Medulla oblongata (tissue), 1 donor: ENCODE measurements at regions not wholly inside any gene's neighbourhood (a gene's known extent, or its start where the extent isn't known, plus 50 kb on each side); places are given as distances from the start of the nearest gene placed in this dataset.
A peak's percentile ranks its signal among the peaks of the same experiment; 100 is the strongest.

ENCODE experiments used
- DNase-seq: peaks from one replicate; pipeline ENCODE4 v3.0.0-alpha.2; 2015; ENCODE audit errors: extremely low spot score

DNA sequence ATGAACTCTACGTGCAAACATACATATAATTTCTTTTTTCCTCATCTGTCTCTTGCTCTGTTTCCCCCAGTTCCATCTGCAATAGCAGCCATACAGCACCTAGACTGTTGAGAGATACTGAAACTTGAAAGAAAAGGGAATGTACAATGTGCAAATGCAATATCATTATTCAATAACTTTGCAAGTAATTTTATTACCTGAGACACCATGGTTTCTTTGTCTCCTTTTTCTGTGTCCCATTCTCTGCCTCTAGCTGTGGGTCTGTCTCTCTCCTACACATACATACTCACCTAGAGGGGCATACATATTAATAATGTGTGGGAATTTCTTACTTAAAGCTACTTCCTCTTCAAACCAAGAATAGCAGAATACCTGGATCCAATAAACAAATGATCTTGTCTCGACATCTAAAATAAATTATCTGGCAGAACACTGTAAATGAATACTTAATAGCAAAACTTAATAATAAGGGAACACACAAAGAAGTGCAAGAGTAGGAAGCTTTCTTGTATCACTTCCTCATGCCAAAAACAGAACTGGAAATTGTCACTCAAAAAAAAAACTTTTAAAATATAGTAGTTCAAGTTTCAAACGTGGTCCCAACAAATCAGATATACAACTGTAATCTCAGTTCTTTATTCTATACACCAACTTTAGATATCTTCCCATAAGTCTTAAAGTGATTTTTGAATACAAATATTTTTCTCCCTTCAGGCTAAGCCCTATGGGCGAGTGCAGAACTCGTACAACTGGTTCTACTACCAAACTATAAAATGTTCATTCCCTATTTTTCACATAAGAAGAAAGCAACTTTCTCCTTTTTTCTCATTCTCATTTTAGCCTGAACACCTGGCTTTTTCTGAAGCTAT lies 194.6 kb downstream of the NRIP1 start:
- DNase-seq: peak; percentile 17

DNA sequence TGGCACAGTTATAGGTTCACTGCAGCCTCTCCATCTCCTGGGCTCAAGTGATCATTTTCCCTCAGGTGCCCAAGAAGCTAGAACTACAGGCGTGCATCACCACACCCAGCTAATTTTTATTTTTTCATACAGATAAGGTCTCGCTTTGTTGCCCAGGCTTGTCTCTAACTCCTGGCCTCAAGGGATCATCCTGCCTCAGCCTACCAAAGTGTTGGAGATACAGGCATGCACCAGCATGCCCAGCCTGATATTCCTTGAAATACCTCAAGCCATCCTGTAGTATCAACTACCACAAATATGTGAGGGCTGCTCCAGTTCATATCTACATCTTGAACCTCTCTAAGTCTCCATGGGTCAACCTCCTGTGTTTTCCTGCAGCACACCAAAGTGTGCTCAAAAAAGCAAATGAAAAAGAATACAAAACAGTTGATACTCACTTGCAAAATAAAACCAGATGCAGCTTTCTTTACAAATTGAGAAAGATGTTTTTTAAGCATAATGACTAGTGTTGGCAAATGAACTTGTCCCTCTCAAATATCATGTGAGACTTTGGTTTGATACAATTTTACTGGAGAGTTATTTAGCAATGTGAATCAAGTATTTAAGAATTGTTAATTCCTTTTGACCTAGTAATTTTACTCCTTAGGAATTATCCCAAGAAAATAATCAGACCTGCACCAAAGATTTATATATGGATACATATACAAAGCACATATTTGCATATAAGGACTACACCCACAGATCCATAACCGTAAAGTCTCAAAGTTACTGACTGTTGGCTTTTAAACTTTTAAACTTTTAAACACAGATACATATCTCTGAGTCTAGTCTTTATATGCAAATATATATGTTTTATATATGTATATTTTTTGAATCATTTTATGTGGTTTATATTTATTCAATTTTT lies 197.7 kb downstream of the NRIP1 start:
- DNase-seq: no peak

DNA sequence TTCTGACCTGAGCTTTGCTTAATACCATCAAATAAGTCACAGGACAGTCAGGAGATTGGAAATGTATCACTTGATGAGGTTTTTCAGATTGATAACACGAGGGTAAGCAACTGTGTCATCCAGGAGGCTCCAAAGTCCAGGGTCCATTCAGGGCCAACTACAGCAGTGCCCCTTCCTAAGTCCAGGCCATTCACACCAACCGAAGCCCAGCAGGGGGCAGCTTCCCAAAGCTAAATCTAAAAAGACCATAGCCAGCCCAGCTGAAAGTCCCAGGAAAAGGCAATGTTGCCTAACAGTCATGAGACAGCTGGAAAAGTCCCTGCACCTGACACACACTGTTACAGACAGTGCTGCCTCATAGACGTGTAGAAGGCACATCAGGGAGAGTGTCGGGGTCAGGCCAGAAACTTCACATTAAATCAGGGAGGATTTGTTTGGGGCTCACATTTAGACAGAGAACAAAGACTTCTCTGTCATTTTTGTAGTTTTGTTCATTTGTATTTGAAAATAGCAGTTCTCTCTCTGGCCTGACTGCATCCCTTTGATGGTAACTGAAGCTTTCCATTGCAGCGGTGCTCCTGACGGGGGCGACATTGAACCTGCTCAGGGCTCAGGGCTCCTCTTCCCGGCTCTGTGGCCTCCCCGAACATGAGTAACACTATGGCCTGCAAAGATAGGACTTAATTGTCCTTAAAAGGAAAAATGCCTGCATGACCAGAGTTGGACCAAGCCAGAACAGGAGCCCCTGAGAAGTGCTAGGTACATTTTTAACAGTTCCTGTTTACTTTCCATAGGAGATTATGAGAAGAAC lies 200.4 kb downstream of the NRIP1 start:
- DNase-seq: peak; percentile 92

DNA sequence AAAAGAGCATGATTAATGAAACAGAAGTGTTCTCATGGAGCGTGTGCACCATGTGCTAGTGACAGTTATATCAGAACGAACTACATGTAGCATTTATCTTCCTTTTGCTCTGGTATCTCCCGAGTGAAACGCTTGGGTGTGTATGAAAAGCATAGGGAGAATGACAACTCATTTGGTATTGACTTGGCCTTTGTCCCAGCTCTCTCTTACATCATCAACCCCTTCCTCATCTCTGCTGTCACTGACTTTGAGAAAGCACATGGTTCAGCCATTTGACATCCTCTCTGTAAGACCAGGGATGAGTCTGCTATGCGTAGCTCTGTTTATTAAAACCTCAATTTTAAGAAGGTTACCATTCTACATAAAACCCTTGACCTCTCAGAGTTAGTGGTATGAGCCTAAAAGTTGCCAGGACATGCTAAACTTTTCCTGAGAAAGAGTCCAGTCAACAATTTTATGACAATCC lies 201.0 kb downstream of the NRIP1 start:
- DNase-seq: peak; percentile 40

DNA sequence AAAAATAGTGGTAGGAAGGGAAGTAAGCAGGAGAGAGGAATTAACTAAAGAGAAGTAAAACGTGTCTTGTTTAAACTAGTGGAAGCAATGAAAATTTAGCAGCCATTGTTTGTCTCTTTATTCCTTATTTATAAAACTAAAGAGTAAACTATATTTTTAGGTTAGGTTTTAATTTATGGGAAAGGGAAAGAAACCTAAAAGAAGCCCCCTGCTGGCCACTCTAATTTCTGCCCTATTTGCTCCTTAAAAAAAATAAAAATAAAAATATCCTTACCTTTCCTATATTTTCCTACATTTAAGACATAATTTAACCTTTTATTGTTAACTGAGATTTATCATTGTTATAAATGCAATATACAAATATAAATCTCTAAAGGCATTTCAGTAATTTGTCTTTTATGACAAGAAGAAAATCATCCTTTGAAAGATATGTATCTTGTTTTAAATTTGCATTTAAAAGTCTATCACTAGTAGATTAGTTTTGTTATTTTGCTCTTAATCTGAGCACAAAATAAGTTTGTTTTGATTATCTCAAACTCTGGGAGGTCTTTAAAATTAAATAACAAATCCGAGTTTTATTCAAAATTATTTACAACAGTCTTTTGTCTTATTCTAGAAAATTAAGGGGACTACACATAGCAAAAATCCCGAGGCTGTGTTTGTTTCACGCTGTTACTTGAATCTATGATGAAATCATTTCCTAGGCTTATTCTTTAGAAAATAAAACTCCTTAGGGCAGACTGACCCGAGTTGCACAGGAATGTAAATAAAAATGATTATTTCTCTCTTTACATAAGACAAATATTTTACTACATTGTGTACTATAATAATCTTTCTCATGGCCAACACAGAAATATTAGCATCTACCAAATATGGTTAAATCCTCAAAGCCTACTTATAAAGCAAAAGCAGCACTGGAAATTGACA lies 201.7 kb downstream of the NRIP1 start:
- peak; percentile 44 for DNase-seq

DNA sequence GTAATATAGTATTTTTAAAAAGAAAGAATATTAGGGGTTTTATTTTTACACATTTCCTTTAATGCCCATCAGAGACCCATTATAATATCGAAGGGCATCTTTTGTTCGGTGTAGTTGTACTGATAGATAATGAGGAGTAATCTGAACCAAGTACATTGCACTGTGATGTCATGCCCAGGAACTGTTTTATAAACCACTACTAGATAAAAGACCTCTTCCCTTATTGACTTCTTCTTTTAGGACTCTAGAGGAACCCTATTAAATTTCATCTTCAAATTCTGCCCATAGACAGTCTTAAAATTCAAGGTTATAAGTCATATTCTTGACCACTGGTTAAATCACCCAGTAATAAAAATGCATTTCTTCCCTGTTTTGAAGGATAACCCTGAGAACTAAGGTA lies 206.5 kb downstream of the NRIP1 start:
- DNase-seq: no peak

DNA sequence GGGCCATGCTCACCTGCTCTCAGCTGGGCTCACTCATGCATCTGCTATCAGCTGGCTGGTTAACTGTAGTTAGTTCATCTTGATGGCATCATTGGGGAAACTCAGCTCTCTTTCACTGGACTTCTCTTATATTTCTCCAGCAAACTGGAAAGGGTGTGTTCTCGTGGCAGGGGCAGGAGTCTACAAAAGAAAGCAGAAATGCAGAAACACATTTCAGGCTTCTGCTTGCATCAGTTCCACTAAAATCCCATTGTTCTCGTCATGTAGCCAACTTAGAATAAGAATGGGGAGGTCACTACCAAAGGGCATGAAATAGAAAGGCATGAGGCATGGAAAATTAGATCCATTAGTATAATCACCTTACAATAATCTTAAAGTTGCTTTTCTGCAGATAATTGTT lies 207.3 kb downstream of the NRIP1 start:
- no peak for DNase-seq

DNA sequence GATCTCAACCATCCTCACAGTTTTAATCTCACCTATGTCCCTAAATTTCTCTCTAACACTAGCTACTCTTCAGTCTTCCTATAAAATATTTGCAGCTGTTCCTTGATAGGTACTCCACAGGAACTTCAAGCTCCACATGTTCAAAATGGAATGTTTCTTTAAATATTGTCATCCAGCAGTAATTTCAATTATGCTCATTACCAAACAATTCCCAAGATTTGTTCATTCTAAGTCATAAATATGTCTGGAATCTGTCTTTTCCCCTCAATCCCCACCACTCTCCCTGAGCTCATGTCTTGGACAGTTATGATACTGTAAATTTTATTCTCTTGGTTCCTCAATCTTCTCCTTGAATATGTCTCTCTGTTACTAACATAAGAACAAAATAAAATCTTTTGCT lies 214.4 kb downstream of the NRIP1 start:
- DNase-seq: no peak

DNA sequence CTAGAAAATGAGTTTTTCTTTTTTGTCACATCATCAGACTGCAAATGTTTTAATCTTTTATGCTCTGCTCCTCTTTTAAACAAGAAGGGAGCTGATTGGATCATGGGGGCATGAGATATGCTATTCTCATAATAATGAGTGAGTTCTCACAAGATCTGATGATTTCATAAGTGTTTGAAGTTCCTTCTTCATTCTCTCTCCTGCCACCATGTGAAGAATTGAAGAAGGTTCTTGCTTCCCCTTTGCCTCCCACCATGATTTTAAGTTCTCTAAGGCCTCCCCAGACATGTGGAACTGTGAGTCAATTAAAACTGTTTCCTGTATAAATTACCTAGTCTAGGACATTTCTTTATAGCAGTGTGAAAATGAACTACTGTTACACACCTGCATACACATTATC lies 218.2 kb downstream of the NRIP1 start:
- DNase-seq: no peak

DNA sequence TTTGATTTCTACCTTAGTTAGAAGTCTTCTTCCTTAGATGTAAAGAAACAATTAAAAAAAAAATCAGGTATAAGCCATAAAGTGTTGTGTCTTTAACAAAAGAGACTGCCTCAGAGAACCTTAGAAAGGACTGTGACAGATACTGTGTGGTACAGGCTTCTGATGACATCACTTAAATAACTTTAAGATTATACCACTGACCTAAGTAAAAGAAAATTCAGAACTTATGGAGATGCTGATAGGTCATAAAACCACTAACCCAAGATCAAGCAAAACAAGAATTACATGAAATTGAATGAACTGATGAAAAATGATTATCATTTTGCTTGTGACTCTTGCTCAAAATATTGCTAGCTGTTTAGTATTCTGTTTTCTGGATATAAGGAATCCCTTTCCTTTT lies 220.8 kb downstream of the NRIP1 start:
- DNase-seq: no peak

DNA sequence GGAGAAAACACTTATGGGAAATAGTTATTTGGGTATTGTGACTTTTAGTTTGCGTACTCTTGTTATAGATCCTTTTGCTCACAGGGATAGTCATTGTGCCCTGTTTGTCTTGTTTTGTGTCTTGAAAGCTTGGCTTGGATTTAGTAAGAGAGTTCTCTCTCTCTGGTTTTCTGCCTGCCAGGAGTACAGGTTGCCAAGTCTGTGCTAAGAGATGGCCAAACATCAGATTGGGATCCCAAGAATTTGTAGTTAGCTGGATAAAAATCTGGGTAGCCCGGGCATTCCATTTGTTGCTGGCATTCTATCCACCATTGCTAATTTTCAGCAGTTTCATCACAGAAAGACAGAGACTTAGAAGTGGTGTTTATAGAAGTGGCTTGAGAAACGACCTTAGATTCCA lies 222.2 kb downstream of the NRIP1 start:
- peak; percentile 23 for DNase-seq

DNA sequence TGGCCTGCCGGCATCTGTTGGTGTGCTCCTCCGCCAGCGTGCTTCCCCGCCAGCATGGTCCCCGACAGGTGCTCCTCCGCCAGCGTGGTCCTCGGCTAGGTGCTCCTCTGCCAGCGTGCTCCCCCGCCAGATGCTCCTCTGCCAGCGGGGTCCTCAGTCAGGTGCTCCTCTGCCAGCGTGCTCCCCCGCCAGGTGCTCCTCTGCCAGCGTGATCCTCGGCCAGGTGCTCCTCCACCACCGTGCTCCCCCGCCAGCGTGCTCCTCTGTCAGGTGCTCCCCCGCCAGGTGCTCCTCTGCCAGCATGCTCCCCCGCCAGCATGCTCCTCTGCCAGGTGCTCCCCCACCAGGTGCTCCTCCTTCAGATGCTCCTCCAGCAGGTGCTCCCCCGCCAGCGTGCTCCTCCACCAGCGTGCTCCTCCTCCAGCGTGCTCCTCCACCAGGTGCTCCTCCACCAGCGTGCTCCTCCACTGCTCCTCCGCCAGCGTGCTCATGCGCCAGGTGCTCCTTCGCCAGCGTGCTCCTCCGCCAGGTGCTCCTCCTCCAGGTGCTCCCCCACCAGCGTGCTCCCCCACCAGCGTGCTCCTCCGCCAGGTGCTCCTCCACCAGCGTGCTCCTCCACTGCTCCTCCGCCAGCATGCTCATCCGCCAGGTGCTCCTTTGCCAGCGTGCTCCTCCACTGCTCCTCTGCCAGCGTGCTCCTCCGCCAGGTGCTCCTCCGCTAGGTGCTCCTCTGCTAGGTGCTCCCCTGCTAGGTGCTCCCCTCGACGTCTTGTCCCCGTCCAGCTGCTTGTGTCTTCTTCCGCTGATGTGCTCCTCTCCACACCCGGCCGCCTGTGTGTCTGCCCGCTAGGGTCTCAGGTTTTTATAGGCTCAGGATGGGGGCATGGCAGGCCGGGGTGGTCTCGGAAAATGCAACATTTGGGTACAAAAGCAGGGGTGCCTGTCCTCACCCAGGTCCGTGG lies 223.0 kb downstream of the NRIP1 start:
- DNase-seq: no peak

DNA sequence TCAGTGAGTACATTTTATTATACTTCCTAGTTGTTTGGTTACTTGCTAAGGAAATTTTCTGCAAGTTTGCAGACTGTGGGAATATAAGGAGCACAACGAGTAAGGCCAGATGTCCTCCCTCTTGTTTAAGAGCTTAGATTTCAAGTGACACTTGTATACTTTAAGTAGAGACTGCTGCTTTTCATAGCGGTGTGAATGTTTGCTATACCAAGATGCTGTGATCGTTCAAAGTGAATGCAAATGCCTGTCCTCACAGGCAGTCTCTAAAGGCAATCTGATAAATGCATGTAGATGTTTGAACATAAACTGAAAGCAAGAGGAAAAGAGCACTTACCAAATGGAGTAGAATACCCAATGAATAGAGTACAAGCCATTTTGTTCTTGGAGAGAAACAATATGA lies 226.4 kb downstream of the NRIP1 start:
- DNase-seq: no peak

DNA sequence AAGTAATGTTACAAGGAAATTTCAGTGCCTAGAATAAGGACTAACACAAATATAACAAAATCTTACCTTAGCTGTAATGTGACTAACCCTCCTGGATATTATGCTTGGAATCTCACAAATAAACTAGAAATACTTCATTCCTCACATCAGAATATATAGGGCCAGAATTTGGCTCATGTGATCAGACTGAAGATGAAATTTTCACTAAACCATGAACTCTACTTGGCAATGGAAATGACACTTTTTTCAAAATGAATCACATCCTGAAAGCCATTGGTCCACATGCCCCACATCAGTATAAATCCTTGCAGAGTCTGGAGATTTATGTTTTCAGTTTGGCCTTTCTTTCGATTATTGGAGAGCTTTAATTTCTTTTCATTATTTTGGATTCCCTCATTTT lies 227.8 kb downstream of the NRIP1 start:
- no peak for DNase-seq

DNA sequence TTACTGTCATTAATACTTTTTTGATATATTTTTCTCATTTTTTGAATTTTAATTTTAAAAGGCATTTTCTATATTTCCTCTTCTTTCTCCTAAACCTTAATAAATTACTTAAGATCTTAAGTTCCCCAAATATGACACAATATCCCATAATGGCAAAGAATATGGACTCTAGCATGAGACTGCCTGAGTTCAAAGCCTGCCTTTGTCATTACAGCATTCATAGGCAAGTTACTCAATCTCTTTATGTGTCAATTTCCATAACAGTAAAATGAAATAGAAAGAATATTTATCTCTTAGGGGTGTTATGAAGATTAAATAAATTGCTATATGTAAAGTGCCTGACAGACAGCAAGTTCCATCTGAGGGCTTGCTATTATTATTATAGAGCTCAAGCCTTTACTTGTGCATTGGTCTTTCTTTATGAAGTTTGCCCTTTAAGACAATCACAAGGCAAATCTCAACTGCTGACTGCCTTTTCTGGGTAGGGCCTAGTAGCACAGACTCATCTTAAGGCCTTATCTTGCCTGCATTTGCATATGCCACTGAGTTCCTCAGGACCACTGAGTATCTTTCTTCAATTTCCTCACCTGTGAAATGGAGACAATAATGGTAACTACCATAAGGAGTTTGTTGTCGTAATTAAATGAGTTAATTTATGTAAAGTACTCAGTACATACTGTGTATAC lies 231.0 kb downstream of the NRIP1 start:
- no peak for DNase-seq

DNA sequence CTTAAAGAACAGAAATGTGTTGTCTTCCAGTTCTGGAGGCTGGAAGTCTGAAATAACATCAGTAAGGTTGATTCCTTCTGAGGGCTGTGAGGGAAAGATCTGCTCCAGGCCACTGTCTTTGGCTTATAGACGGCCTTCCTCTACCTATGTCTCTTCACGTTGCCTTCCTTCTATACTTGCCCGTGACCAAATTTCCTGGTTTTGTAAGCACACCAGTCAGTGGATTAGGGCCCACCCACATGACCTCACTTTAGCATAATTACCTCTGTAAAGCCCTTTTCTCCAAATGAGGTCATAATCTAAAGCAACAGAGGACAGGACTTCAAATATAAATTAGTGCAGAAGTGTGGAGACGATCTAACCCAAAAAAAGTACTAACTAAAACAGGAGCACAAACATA lies 231.6 kb downstream of the NRIP1 start:
- DNase-seq: no peak

DNA sequence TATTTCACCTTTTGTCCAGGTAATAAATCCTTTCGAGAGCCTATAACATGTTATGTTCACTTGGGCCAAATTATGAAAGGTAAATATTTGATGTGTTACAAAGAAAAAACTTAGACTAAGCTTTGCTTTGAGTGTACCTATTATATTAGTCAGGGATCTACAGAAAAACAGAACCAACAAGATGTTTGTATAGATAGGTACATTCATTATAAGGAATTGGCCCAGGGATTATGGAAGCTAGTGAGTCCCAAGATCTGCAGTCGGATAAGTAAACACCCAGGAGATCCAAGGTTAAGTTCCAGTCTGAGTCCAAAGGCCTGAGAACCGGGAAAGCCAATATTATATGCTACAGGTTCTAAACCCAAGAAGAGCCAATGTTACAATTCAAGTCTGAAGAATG lies 234.5 kb downstream of the NRIP1 start:
- DNase-seq: no peak

DNA sequence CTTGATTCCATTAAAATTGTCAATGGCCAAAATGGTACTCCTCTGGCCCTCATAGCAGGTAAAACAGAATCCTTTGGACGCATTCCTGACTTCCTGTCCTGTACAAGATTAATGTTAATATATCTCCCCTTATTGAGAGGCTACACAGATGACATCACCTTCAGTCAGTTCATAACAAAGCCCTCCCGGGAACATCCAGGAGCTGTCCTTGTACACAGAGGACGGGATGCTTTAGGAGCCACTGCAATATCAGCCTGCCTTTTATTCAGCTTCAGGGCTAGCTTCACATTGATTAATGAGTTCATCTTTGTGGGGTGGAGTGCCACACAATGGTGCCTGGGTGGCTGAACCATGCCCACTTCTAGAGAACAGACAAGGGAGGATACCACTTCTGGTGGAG lies 235.1 kb downstream of the NRIP1 start:
- no peak for DNase-seq

DNA sequence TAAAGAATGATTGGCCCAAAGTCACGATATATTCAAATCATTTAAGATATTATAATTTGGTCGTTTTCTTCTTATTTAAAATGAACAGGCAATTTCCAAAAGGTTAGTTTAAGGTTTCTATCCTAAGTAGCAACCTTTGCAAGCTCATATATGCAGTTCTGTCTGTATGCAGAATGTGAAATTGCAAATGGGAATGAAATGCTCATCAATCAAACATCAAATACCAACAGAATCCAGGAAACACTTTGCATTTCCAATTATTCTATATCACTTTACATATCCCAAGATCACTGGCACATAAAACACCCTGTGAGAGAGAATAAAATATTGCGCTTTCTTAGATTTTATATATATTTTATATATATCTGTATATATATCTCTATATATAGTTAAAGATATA lies 237.3 kb downstream of the NRIP1 start:
- no peak for DNase-seq
